ENCODE measurements at regions not wholly inside any gene's neighbourhood (a gene's known extent, or its start where the extent isn't known, plus 50 kb on each side); places are given as distances from the start of the nearest gene placed in this dataset.

- TF ChIP-seq, protein P1, sequence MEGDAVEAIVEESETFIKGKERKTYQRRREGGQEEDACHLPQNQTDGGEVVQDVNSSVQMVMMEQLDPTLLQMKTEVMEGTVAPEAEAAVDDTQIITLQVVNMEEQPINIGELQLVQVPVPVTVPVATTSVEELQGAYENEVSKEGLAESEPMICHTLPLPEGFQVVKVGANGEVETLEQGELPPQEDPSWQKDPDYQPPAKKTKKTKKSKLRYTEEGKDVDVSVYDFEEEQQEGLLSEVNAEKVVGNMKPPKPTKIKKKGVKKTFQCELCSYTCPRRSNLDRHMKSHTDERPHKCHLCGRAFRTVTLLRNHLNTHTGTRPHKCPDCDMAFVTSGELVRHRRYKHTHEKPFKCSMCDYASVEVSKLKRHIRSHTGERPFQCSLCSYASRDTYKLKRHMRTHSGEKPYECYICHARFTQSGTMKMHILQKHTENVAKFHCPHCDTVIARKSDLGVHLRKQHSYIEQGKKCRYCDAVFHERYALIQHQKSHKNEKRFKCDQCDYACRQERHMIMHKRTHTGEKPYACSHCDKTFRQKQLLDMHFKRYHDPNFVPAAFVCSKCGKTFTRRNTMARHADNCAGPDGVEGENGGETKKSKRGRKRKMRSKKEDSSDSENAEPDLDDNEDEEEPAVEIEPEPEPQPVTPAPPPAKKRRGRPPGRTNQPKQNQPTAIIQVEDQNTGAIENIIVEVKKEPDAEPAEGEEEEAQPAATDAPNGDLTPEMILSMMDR (conservative IDR thresholded peaks at IDR 0.05; ENCODE audit: low read depth, low read length): no peak
- TF ChIP-seq EZH2 (IDR thresholded peaks at IDR 0.05; ENCODE audit: borderline replicate concordance, low read depth, low read length, poor library complexity, severe bottlenecking): no peak
Measured at GRCh38 chr9:90020276-90020871, 415.6 kb downstream of the GADD45G start.
